Right atrium auricular region (tissue), 2 donors: ENCODE measurements at regions not wholly inside any gene's neighbourhood (a gene's known extent, or its start where the extent isn't known, plus 50 kb on each side); places are given as distances from the start of the nearest gene placed in this dataset.

Experiments
- DNase-seq: peaks from one replicate; pipeline ENCODE4 v3.0.0-alpha.2; 2019; ENCODE audit warnings: low spot score
- H3K27ac ChIP-seq, 2 donors: fragments of 200-600 bp; sonication (generic); 1 replicate in 1 of 2; 2 replicates in 1 of 2; pipeline ENCODE4 v1.5.1; 2016 to 2019
- H3K27me3 ChIP-seq, 2 donors: fragments of 200-600 bp; sonication (generic); one replicate each; pipeline versions ENCODE4 v1.5.1 to v1.6.0; 2017 to 2019
- H3K36me3 ChIP-seq: fragments of 200-600 bp; sonication (generic); one replicate; pipeline ENCODE4 v1.5.1; 2016
- H3K4me1 ChIP-seq, 2 donors: fragments of 200-600 bp; sonication (generic); one replicate each; pipeline versions ENCODE4 v1.5.1 to v1.6.0; 2017 to 2019
- H3K4me3 ChIP-seq, 2 donors: fragments of 200-600 bp; sonication (generic); 1 replicate in 1 of 2; 2 replicates in 1 of 2; pipeline ENCODE4 v1.5.1; 2017 to 2019; ENCODE audit warnings: mild to moderate bottlenecking in 1 of 2, moderate library complexity in 1 of 2
- H3K9me3 ChIP-seq, 2 donors: fragments of 200-600 bp; sonication (generic); one replicate each; pipeline ENCODE4 v1.5.1; 2019
- CTCF ChIP-seq, 2 donors: fragments of 200-600 bp; sonication (generic); IDR thresholded peaks; one replicate each; pipeline ENCODE4 v1.5.1; 2019; ENCODE audit warnings: antibody characterized with exemption in 2 of 2

- no peak for DNase-seq
- Histone ChIP-seq H3K36me3 (no peaks in the 10 kb centered on the region), H3K9me3 (peaks cover 0 to 10% of the 10 kb centered on the region in 2 donors), H3K27me3 (no peaks in the 10 kb centered on the region), H3K4me1 (no peaks in the 10 kb centered on the region), H3K27ac (no peak overlapping the region), H3K4me3 (no peak overlapping the region)
- no peak for TF ChIP-seq CTCF (IDR thresholded peaks at IDR 0.05)
Observed at GRCh38 chr1:24993871-24994580, 64.0 kb upstream of the RUNX3 start.

- Histone ChIP-seq H3K27me3 (no peaks in the 10 kb centered on the region), H3K4me3 (no peak overlapping the region), H3K9me3 (peaks cover 0 to 10% of the 10 kb centered on the region in 2 donors), H3K4me1 (no peaks in the 10 kb centered on the region), H3K36me3 (no peaks in the 10 kb centered on the region), H3K27ac (no peak overlapping the region)
- TF ChIP-seq CTCF (IDR thresholded peaks at IDR 0.05) = no peak
- no peak for DNase-seq
Observed at GRCh38 chr1:24992761-24993211, 62.7 kb upstream of the RUNX3 start.

GRCh38 chr1:24992124-24992760, 62.2 kb upstream of the RUNX3 start:
- TF ChIP-seq CTCF (IDR thresholded peaks at IDR 0.05) = no peak
- H3K9me3 ChIP-seq = peaks cover 0 to 10% of the 10 kb centered on the region in 2 donors
- no peaks in the 10 kb centered on the region for H3K4me1 ChIP-seq
- H3K36me3 ChIP-seq = no peaks in the 10 kb centered on the region
- no peak overlapping the region for H3K4me3 ChIP-seq
- no peak overlapping the region for H3K27ac ChIP-seq
- no peak for DNase-seq
- no peaks in the 10 kb centered on the region for H3K27me3 ChIP-seq

DNA sequence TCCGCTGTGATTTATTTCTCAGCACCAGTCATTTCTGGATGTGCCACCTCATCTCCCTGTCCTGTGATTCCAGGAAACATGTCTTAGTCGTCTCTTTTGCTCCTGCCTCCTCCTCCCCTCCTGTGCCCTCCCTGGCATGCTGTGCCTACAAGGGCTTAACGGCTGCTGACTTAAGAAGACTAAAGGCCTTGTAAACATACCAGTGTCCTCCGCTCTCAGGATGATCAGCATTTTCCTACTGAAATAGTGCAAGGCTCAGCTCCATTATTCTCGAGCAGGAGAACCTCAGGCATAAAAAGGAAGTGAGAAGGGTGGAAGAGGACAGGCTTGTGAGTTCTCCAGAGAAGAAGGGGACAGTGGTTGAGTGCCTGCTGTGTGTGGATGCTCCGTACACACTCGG, 61.6 kb upstream of the RUNX3 start:
- no peak overlapping the region for H3K4me3 ChIP-seq
- DNase-seq = no peak
- no peak overlapping the region for H3K27ac ChIP-seq
- no peaks in the 10 kb centered on the region for H3K36me3 ChIP-seq
- no peaks in the 10 kb centered on the region for H3K4me1 ChIP-seq
- H3K9me3 ChIP-seq = peaks cover 0 to 10% of the 10 kb centered on the region in 2 donors
- TF ChIP-seq CTCF (IDR thresholded peaks at IDR 0.05) = no peak
- no peaks in the 10 kb centered on the region for H3K27me3 ChIP-seq

DNA sequence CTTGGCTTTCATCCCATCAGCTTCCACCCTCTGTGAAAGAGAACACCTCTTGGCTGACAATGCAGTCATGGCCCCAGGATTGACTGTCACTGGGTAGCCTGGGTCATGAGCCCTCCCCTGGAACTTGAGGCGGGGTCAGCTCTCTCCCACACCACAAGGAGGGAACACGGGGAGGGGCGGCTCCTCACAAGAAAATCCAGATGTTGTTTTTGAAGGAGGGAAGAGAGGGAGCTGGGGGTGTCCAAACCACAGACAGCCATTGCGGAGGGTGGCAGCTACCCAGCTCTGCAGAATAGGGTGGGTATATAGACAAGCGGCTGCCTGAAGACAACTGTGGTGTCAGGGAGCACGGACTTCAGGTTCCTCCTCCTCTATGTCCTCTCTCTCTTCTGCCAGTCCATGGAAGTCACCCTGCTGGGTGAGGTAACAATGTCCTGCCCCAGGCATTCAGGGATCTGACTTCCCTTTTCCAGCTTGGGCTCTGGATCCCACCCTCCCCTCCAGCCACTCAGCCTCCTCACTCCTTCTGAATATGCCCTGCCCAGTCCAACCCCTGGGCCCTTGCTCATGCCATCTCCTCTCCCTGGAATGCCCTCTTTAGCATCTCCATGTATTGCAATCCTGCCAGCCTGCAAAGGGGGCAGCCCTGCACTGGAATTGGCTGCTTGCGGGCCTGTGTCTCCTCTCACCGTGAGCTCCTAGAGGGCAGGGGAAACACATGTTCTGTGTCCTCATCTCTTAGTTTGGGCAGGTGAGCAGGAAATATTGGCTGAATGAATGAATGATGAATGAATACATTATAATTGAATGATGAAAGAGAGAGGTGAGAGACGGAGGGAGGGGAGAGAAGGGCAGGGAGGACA, 60.9 kb upstream of the RUNX3 start:
- Histone ChIP-seq H3K36me3 (no peaks in the 10 kb centered on the region), H3K27ac (no peak overlapping the region), H3K4me3 (no peak overlapping the region), H3K4me1 (no peaks in the 10 kb centered on the region), H3K9me3 (peaks cover 0 to 10% of the 10 kb centered on the region in 2 donors), H3K27me3 (no peaks in the 10 kb centered on the region)
- no peak for DNase-seq
- TF ChIP-seq CTCF (IDR thresholded peaks at IDR 0.05) = no peak
